Sigmoid colon (tissue), 6 donors: ENCODE measurements at regions not wholly inside any gene's neighbourhood (a gene's known extent, or its start where the extent isn't known, plus 50 kb on each side); places are given as distances from the start of the nearest gene placed in this dataset.
"Not testable (repeated sequence)": the region's sequence is repeated elsewhere in the genome, so short reads cannot be mapped to it uniquely, and the experiment has no call there.

Source experiments
- DNase-seq: peaks from one replicate; pipeline ENCODE4 v3.0.0-alpha.2; 2019
- H3K27ac ChIP-seq, 4 donors: fragments of 200-600 bp; sonication (generic); one replicate each; pipeline ENCODE4 v1.5.1; 2016 to 2019; ENCODE audit warnings: mild to moderate bottlenecking in 1 of 4
- H3K27me3 ChIP-seq, 3 donors: fragments of 200-600 bp; sonication (generic); one replicate each; pipeline ENCODE4 v1.5.1; 2019; ENCODE audit warnings: mild to moderate bottlenecking in 1 of 3
- H3K36me3 ChIP-seq, 4 donors: fragments of 200-600 bp; sonication (generic); one replicate each; pipeline ENCODE4 v1.5.1; 2016 to 2019
- H3K4me1 ChIP-seq, 4 donors: fragments of 200-600 bp; sonication (generic); one replicate each; pipeline ENCODE4 v1.5.1; 2017 to 2019
- H3K4me3 ChIP-seq, 4 donors: fragments of 200-600 bp; sonication (generic); one replicate each; pipeline ENCODE4 v1.5.1; 2017 to 2019; ENCODE audit warnings: mild to moderate bottlenecking in 2 of 4, moderate library complexity in 1 of 4
- H3K9me3 ChIP-seq, 4 donors: fragments of 200-600 bp in 3 of 4; sonication (generic) in 3 of 4; one replicate each; pipeline versions ENCODE4 v1.5.1 to v1.6.1; 2013 to 2019
- EP300 ChIP-seq, 4 donors: sonication (generic); formaldehyde crosslinking; IDR thresholded peaks; one replicate each; pipeline ENCODE4 v1.6.1; 2017; ENCODE audit warnings: antibody characterized with exemption in 4 of 4
- POLR2A ChIP-seq, 2 donors: fragments of 450-650 bp; IDR thresholded peaks; one replicate each; pipeline ENCODE4 v1.6.1; 2016; ENCODE audit warnings: antibody characterized with exemption in 2 of 2, mild to moderate bottlenecking in 2 of 2, moderate library complexity in 2 of 2
- POLR2AphosphoS5 ChIP-seq, 4 donors: sonication (generic); formaldehyde crosslinking; IDR thresholded peaks; one replicate each; pipeline ENCODE4 v1.6.1; 2017; ENCODE audit warnings: antibody characterized with exemption in 4 of 4
- WGBS, 2 donors: extraction: QIAGEN DNeasy Blood & Tissue Kit; methylation state at CpG; one replicate each; pipeline ENCODE4 v1.1.7; 2013; 5-methylcytosine and 5-hydroxymethylcytosine counted together
- intact Hi-C: fragments of 100-400 bp; cut with DNase I; formaldehyde crosslinking; loops from one replicate; pipeline ENCODE4 v1.15.1; 2023
- TF ChIP-seq, protein P1 (sequence below), 4 experiments: fragments of 450-650 bp in 3 of 4; fragments of 200-600 bp in 1 of 4; IDR thresholded peaks; one replicate each; pipeline ENCODE4 v1.5.1; 2016 to 2019; ENCODE audit warnings: antibody characterized with exemption in 4 of 4, mild to moderate bottlenecking in 3 of 4, moderate library complexity in 2 of 4
- donor health status: healthy with polysubstance abuse.
- donor health status: healthy.

DNA sequence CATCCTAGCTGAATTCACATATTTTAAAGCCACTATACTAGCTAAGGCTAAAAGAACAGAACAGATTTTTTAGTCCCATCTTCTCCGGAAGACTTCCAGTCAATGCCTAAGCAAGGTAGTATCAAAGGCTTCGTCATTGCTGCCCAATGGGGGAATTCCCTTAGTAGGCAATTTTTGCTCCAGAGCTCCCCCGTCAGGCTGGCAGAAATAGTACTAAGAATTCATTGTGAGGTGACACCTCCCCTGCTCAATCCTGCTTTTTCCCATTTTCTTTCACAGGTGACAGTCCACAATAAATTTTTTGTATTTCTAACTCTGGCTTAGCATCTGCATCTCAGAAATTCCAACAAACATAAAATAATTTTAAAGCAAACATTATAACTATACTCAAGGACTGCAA lies 52.8 kb upstream of the SRSF6 start:
- no peak for DNase-seq
- Histone ChIP-seq H3K36me3 (no peaks in the 10 kb centered on the region), H3K27ac (no peak overlapping the region), H3K9me3 (peaks cover 0 to 14% (median 0%) of the 10 kb centered on the region in 4 donors), H3K4me3 (no peak overlapping the region), H3K4me1 (no peaks in the 10 kb centered on the region), H3K27me3 (peaks cover 0 to 5% (median 5%) of the 10 kb centered on the region in 3 donors)
- intact Hi-C loops: no loop called here
- no peak for TF ChIP-seq POLR2AphosphoS5 (IDR thresholded peaks at IDR 0.05)
- TF ChIP-seq, protein P1, sequence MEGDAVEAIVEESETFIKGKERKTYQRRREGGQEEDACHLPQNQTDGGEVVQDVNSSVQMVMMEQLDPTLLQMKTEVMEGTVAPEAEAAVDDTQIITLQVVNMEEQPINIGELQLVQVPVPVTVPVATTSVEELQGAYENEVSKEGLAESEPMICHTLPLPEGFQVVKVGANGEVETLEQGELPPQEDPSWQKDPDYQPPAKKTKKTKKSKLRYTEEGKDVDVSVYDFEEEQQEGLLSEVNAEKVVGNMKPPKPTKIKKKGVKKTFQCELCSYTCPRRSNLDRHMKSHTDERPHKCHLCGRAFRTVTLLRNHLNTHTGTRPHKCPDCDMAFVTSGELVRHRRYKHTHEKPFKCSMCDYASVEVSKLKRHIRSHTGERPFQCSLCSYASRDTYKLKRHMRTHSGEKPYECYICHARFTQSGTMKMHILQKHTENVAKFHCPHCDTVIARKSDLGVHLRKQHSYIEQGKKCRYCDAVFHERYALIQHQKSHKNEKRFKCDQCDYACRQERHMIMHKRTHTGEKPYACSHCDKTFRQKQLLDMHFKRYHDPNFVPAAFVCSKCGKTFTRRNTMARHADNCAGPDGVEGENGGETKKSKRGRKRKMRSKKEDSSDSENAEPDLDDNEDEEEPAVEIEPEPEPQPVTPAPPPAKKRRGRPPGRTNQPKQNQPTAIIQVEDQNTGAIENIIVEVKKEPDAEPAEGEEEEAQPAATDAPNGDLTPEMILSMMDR (IDR thresholded peaks at IDR 0.05): no peak
- no peak for TF ChIP-seq EP300 (IDR thresholded peaks at IDR 0.05)
- TF ChIP-seq POLR2A (IDR thresholded peaks at IDR 0.05): no peak
- 32 to 36% methylated on average over 3 of the region's 3 CpGs for WGBS, 2 donors

DNA sequence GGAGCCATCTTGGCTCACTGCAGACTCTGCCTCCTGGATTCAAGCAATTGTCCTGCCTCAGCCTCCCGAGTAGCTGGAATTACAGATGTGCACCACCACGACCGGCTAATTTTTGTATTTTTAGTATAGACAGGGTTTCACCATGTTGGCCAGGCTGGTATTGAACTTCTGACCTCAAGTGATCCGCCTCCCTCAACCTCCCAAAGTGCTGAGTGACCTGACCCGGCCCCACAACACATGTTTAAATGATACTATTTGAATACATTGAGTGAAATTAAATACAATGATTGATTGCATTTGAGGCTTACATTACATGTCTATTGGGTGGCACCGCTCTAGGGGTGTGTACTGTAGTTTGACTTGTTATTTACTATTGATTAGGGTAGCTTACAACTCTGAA lies 56.8 kb upstream of the SRSF6 start:
- DNase-seq, H3K9me3 ChIP-seq, intact Hi-C loops, H3K4me1 ChIP-seq, H3K36me3 ChIP-seq, H3K4me3 ChIP-seq, H3K27ac ChIP-seq: not testable (repeated sequence)
- peaks cover 0 to 11% (median 5%) of the 10 kb centered on the region in 3 donors for H3K27me3 ChIP-seq
- WGBS, 2 donors: 81 to 86% methylated on average over 6 of the region's 6 CpGs

DNA sequence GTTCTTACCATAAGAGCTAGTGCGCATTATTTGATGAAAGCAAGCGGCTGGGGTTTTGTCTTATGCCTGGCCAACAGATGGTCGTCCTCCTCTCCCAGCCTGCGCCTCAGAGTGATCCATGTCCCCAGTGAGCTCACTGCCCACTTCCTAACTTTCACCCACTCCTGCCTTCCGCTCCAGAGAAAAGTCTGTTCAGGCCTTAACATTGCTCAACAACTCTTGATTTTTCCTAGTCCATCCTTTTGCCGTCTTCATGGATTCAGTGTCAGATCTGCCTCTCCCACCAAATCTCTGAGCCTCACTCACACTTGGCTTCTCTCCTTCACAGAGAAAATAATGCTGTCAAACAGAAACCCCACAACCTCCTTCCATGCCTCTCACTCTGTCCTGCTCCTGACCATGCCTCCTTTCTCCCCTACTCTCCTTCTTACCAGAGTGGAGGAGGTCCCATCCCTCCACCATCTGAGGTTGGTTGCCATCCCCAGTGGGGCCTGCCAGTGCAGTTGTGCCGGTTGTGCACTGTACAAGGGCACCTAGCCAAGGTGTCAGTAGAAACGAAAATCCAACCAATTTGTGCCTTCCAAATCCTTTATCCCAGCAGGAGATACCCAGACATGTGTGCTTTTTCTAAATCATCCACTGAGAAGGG lies 58.9 kb upstream of the SRSF6 start:
- Histone ChIP-seq H3K4me1 (no peaks in the 10 kb centered on the region), H3K27me3 (peaks cover 0 to 5% (median 0%) of the 10 kb centered on the region in 3 donors), H3K36me3 (no peaks in the 10 kb centered on the region), H3K4me3 (no peak overlapping the region), H3K9me3 (peaks cover 0 to under 1% (median 0%) of the 10 kb centered on the region in 4 donors), H3K27ac (no peak overlapping the region)
- WGBS, 2 donors: 70 to 83% methylated on average over 8 of the region's 8 CpGs
- intact Hi-C loops: no loop called here
- DNase-seq: no peak
- no peak for TF ChIP-seq POLR2A (IDR thresholded peaks at IDR 0.05)
- no peak for TF ChIP-seq POLR2AphosphoS5 (IDR thresholded peaks at IDR 0.05)
- no peak for TF ChIP-seq EP300 (IDR thresholded peaks at IDR 0.05)
- TF ChIP-seq, protein P1 (IDR thresholded peaks at IDR 0.05): no peak

DNA sequence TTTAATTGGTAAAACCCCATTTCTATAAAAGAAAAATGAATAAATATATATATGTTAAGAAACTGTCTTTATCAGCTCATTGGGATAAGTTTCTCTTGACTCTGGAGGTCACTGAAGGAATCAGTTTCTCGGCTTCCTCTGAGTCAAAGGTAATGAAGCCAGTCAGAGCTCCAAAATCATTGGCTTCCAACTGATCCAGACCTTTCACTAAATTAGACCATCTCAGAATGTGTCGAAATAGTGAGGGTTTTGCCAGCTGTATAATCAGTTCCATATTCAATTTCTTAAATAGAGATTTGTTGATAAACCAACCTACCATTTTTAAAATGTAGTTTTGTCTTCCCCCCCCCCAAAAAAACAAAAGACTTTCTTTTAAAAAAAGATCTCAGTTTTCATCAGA lies 60.5 kb upstream of the SRSF6 start:
- TF ChIP-seq EP300 (IDR thresholded peaks at IDR 0.05) (no peak), POLR2AphosphoS5 (IDR thresholded peaks at IDR 0.05) (no peak), POLR2A (IDR thresholded peaks at IDR 0.05) (no peak)
- TF ChIP-seq, protein P1 (IDR thresholded peaks at IDR 0.05): no peak
- Histone ChIP-seq H3K9me3 (peaks cover 0 to 2% (median 0%) of the 10 kb centered on the region in 4 donors), H3K4me1 (no peaks in the 10 kb centered on the region), H3K27me3 (peaks cover 0 to 5% (median 0%) of the 10 kb centered on the region in 3 donors), H3K4me3 (no peak overlapping the region), H3K36me3 (no peaks in the 10 kb centered on the region), H3K27ac (no peak overlapping the region)
- 83 to 91% methylated on average over 2 of the region's 2 CpGs for WGBS, 2 donors
- intact Hi-C loops: no loop called here
- DNase-seq: no peak

DNA sequence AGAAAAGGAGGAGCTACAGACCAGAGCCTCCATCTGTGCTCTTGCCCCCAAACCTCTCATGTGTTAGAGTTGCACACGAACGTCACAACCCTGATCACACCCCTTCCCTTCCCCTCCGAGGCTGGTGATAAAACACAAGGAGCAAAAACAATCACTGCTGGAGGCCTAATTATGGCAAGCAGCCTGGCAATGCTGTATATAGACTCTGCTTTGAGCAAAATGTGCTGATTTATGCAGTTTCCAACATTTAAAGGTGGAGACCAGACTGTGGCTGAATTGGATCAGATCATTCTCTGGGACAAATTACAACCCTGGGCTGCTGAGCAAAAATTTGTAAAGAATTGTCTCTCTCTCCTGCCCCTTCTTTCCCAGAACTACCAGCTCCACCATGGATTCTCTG lies 64.6 kb upstream of the SRSF6 start:
- TF ChIP-seq, protein P1 (IDR thresholded peaks at IDR 0.05): no peak
- TF ChIP-seq EP300 (IDR thresholded peaks at IDR 0.05): no peak
- TF ChIP-seq POLR2AphosphoS5 (IDR thresholded peaks at IDR 0.05): no peak
- TF ChIP-seq POLR2A (IDR thresholded peaks at IDR 0.05): no peak
- H3K4me3 ChIP-seq: no peak overlapping the region
- DNase-seq: no peak
- 51 to 59% methylated on average over 3 of the region's 3 CpGs for WGBS, 2 donors
- H3K27ac ChIP-seq: no peak overlapping the region
- no peaks in the 10 kb centered on the region for H3K36me3 ChIP-seq
- H3K4me1 ChIP-seq: peaks cover 0 to 23% (median 17%) of the 10 kb centered on the region in 4 donors
- intact Hi-C loops: no loop called here
- H3K27me3 ChIP-seq: peaks cover 0 to 1% (median 0%) of the 10 kb centered on the region in 3 donors
- H3K9me3 ChIP-seq: peaks cover 0 to 2% (median 0%) of the 10 kb centered on the region in 4 donors
